GM21717 (cell line): ENCODE measurements at regions not wholly inside any gene's neighbourhood (a gene's known extent, or its start where the extent isn't known, plus 50 kb on each side); places are given as distances from the start of the nearest gene placed in this dataset.
"Not testable (repeated sequence)": the region's sequence is repeated elsewhere in the genome, so short reads cannot be mapped to it uniquely, and the experiment has no call there.

Experiments
- ATAC-seq: cut with Tn5 transposase; IDR thresholded peaks from one replicate; pipeline ENCODE4 v1.9.1; 2021; ENCODE audit warnings: mild to moderate bottlenecking, moderate library complexity; ENCODE audit not compliant: unreplicated experiment

DNA sequence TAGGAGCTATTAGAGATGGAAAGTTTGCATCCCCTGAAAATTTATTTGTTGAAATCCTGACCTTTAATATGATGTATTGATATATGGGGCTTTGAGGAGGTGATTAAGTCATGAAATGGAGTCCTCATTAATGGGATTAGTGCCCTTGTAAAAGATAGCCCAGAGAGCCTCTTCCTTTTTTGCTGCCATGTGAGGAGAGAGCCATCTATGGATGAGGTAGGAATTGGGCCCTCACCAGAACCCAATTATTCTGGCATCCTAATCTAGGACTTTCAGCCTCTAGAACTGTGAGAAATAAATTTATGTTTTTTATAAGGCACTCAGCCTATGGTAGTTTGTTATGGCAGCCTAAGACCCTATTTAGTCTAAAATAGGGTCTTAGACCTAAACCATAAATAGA is 250.2 kb upstream of the SLITRK1 start:
- no peak for ATAC-seq

DNA sequence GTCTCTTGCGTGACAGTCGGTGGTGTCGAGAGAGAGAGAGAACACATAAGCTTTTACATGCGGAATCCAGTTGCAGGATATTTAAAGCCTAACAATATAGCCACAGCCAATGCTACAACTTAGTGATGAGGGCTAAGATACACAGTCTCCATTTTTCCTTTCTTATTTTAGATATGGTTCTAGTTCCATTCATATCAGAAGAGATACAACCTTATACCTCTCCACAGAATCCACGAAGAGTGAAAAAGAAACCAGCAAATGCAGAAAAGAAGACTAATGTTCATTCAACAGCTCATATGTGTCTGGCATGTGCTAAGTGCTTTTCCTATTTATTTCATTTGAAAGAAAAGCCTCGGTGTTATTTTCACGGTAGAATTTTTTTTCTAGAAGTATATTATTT is 249.0 kb upstream of the SLITRK1 start:
- no peak for ATAC-seq

DNA sequence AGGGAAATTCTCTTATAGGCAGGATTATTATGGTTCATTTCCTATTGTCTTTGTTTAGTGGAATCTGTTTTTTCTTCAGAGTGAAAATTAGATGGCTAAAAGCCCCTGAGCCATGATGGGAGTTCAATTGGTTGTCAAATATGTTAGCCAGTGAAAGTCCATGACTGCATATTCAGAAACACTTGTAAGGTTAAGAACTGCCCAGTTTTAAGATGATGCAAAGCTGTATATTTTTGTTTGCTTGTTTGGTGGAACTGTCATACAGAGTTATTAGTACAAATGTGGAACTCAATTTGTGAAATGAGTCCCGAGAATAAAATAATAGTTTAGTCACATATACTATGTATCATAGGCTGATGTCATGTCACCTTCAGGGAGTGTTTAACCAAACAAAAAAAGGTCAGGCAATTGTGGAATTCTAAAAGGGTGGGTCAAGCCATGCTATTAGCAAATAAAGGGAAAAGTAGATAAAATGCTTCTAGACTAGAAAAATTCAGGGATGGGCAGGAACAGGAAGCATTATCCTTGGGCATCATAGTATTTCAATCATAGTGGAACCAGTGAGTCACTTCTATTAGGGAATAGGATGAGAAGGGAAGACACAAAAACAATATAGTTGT is 248.3 kb upstream of the SLITRK1 start:
- ATAC-seq, result no peak

DNA sequence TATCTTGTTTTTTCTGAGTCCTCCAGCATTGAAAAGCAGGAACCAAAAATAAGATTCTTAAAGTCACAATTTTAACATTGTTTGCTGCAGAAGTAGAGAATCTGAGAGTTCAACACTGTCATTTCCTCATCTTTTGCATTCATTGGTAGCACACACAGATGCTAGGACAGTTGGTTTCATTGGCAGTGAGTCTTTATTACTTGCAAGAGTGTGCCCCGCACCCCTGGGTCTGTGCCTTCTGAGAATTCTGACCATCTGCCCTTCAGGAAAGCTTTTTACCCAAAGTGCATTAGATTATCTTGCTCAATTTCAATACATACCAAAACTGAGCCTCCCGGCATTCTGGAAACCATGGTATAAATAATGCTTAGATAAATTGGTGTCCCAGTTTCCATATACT is 247.7 kb upstream of the SLITRK1 start:
- no peak for ATAC-seq

DNA sequence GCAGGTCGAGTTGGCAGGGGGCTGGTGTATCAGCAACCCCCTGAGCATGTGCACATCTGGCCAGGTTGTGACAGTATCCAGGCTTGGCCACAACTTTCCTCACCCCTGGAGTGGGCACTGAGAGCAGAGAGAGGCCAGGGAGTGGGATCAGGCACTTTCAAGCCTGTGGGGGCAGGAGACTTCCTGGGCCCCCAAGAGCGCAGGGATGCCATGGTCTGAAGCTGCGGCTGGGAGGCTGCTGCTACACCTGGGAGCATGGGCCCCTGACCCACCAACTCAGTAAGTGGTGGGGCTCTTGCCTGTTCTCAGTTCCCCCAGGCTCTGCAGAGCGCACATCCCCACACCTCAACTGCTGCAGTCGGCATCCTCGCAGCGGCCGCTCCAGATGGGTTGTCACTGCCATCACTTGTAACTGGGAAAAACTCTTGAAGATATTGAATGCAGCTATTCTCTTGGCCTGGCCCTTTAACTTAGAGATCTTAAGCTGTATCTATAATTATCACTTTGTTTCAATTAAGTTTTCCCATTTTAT is 245.4 kb upstream of the SLITRK1 start:
- ATAC-seq, result no peak

DNA sequence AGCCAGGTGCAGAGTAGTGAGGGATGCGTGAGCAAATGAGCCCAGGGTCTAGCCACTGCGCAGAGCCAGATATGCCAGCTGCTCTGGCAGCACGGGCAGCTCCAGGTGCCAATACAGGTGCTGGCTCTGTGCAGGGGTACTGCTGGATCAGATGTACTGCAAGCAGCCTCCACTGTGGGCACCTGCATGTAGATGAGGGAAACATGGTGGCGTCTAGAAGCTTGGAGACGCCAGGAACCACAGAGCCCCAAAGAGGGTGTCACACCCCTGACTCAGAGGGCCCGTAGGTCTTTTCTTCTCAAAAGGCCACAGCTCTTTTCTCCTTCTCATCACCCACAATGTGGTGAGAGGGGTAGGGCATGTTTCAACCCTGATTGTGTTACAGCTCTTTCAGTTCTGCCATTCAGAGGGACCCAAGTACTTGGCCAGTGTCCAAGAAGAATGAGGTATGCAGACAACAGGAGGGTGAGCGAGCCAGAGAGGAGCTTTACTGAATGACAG is 244.4 kb upstream of the SLITRK1 start:
- no peak for ATAC-seq

DNA sequence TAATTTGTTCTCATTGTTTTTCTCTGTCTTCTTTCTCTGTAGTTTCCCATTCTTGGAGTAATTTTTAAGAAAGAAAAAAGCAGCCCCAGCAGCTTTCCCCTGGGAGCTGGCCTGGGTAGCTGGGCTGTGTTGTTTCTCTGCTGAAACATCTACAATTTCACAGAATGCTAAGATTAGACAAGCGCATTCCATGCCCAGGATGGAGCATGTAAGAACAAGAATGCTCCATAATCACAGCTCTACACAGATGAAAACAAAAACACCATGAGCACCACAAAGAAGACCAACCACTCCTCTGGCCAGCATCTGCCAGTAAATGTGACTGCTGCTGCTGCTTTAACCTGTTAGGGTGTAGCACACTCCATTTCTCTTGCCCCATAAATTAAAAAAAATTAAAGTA is 239.2 kb upstream of the SLITRK1 start:
- ATAC-seq, result no peak

DNA sequence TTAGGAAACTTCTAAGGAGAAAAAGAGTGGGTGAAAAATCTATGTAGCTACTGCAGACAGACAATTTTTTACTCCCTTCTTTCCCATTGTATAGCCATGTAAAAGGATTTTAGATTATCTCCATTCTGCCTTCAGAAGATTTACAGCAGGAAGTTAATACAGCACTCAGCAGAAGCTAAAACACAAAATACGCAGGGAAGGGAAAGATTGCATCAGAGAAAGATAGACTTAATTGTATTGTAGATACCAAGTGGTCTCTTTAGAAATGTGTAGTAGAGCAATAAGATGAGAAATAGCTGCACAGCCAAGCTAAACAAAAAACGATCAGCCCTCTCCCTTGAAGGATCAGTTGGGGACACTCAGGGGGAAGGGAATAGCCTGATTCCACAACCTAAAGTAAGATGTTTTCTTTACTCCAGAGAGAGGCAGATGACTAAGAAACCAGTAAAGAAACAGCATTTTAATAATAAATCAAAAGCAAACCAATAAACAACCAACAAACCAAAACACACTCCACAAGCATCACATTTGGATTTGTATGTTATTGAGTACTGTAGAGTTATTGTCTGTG is 236.7 kb upstream of the SLITRK1 start:
- ATAC-seq, result no peak

DNA sequence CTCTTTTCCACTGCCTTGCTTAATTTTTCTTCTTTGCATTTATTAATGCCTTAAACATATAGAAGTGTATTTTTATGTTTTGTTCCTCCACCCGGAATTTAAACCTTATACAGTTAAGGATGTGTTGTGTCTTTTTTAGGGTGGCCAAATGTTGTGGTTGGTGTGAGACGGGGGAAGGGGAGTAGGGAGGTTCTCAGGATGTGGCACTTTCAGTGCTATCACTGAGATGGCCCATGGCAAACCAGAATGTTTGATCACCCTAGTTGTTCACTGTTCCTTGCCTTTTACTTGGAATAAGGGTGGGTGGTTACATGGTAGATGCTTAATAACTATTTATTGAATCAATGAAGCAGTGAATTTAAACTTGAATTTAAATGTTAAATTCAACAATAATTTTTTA is 216.0 kb upstream of the SLITRK1 start:
- ATAC-seq, result no peak

DNA sequence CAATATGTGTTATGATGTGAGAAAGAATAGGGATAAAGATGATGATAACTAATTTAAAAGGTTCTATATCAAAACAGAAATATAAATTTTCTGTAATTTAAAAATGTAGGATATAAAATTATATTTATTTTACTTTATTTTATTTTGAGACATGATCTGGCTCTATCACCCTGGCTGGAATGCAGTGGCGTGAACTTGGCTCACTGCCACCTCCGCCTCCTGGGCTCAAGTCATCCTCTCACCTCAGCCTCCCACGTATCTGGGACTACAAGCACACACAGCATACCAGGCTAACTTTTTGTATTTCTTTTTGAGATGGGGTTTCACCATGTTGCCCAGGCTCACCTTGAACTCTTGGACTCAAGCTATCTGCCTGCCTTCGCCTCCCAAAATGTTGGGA is 214.9 kb upstream of the SLITRK1 start:
- no peak for ATAC-seq

DNA sequence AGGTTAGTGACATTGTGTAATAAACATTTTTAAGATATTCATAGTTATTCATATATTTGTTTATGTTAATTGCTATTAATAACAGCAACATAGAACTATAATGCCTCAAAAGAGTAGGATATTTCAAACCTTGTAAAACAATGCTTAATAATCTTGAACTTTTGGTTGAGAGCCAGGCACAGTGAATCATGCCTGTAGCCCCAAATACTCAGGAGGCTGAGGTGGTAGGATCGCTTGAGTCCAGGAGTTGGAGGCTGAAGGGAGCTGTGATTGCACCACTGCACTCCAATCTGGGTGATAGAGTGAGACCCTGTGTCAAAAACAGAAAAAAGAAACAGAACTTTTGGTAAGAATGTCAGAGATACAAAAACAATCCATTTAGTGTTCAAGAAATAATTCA is 213.9 kb upstream of the SLITRK1 start:
- ATAC-seq, result no peak

DNA sequence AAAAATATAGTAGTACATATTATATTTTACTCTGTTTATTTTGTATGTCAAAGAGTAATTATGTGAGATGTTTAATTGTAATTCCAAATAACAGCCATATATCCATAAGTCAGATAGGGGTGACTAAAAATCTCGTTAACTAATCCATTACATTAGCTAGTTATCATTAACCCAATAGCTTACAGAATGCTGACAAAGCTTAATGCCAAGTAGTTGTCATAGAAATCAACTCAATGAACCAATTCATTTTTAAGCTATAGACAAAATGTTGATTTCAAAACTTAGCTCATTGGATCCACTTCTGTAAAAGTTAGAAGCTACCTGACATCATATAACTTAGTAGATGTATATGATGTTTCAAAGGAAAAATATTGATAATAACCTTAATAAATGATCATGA is 206.7 kb upstream of the SLITRK1 start:
- no peak for ATAC-seq

DNA sequence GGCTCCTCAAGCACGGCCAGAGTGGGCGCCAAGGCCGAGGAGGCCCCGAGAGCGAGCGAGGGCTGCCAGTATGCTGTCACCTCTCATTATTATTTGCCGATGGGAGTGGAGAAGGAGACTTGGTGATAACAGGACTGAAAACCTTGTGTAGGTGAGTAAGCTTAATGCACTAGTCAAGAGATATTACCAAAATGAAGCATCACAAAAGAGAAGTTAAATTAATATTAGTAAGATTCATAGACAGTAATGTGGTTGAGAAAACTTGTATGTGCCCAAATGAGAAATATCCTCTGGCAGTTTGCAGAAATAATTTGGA is 204.5 kb upstream of the SLITRK1 start:
- ATAC-seq, result no peak

DNA sequence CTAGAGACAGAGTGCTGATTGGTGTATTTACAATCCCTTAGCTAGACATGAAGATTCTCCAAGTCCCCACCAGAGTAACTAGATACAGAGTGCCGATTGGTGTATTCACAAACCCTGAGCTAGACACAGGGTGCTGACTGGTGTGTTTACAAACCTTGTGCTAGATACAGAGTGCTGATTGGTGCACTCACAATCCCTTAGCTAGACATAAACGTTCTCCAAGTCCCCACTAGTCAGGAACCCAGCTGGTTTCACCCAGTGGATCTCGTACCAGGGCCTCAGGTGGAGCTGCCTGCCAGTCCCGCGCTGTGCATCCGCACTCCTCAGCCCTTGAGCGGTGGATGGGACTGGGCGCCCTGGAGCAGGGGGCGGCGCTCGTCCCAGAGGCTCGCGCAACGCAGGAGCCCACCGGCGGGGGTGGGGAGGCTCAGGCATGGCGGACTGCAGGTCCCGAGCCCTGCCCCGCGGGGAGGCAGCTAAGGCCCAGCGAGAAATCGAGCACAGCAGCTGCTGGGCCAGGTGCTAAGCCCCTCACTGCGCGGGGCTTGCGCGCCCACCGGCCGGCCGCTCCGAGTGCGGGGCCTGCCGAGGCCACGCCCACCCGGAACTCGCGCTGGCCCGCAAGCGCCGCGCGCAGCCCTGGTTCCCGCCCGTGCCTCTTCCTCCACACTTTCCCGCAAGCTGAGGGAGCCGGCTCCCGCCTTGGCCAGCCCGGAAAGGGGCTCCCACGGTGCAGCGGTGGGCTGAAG is 204.0 kb upstream of the SLITRK1 start:
- ATAC-seq, result not testable (repeated sequence)

DNA sequence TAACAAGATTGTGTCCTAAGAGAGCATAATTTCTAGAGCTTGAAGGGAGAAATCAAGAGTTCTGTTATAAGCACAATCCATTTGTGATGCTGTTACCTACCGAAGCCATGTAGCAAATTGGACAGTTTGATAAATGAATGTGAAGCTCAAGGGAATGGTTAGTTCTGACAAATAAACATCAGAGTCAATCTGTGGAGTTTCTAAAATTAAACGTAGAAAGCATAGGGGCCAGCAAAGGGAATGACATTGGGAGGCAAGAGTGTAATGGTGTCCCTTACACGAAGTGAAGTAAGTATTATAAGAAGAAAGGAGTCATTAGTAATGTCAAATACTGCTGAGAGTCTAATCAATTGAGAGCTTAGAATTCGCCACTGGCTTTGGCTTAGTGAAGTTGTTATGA is 200.2 kb upstream of the SLITRK1 start:
- ATAC-seq, result no peak

DNA sequence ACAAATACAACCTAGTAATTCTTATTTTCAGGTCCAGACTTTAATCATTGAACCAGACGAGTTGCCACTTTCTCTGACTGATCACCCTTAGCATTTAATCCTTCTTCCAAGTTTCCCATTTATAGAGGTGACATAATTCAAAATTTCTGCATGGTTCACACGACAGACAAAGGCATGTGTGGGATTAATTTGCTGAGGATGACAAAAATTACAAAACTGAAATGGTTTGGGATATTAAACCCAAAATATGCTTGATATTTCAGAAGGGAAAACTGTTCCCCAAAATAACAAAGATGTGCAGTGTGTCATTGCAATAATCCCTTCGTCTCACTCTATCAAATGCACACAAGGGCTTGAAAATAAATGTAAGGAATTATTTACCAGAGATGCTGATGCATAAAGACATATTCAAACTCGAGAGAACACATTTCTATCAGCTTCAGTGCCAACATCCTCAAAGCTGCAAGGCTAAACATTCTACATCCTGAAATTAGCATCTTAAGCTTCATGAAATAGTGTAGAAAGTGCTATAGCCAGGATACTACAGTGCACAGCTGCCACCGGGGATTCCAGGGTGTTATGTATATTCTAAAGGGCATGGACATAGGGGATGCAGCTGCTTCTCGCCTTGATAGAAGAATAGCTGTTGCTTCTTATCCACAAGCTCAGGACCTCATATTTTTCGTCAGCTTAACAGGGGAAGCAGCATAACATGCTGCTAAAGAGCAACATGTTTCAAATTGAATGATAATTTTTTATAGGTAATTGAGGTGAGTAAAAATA is 198.7 kb upstream of the SLITRK1 start:
- no peak for ATAC-seq

DNA sequence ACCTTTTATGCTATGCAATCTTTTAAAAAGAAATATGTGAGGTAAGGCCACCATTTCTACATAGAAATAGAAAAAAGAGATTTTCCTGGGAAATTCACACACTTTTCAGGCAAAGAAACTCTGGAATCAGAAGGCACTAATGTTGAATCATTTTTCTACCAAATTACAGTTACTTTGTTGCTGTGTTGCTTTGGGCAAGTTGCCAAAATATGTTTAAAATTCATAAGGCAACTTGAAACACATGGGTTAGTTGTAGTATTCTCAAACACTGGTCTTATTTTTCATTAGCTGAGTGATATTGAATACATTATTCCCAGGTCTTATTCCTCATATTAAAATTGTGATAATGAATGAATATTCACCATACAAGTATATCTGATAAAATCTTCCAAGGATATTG is 195.0 kb upstream of the SLITRK1 start:
- ATAC-seq, result no peak

DNA sequence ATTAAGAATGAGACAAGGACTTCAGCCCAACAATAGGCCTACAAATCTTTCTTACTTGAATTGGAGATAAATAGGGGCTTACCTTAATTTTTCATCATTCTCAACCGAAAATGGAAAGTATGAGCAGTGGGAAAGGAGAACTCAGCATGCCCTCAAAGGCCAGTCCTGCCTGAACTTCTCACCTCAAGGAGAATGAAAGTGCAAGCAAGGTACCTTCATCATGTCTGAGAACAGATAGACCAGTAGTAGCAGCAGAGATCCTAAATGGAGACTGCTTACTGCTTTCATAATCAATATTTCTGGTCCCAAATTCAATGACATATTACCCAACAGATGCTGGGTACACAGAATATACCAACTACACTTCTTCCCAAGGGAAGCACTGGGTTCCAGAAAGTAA is 194.0 kb upstream of the SLITRK1 start:
- no peak for ATAC-seq

DNA sequence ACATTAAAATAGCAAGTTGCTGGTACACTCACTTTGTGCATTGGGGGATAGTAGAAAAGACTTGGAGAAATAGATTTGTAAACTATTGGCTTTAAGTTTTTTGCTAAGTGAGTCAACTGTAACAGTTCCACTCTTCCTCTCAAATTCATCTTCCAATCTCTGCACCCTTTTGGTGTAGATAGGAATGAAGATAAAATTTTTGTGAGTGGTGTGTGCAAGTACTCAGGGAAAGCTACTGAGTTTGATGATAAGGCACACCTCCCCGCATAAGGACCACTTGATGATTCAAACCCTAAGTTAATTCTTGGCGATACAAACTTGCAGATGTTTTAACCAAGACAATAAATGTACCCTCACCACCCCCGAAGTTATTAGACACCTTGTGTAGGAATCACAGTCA is 168.3 kb upstream of the SLITRK1 start:
- ATAC-seq, result no peak

DNA sequence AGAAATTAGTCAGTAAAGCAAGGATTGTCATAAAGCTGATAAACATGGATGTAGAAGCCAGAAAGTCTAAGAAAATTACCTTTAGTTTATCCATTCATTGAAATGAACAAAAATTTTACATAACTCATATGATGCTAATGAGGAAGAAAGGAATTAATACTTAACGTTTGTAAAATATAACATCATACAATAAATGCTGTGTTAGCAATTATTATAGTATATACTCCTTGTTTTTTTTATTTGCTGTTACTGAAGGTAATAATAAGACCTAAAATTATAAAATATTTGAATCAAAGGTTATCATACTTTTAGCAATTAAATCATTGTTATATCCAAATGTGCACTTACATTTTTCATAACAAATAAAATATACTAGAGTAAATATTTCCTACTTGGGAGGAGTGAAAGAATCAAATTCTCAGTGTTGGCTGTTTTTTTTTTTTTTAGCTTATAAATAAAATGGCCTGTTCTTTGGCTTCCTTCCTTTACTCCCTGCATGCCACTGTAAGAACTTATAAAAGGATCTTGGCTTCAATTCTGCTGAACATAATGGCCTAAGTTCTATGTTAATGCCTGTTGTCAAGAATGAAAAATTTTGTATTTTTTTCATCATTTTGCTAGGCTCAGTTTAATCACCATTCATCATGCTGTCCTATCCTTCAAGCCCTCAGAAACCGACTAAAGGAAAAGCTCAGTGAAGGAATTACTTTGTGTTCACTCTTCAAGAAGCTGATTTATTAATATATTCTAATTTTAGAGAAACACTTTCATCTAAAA is 167.4 kb upstream of the SLITRK1 start:
- no peak for ATAC-seq

DNA sequence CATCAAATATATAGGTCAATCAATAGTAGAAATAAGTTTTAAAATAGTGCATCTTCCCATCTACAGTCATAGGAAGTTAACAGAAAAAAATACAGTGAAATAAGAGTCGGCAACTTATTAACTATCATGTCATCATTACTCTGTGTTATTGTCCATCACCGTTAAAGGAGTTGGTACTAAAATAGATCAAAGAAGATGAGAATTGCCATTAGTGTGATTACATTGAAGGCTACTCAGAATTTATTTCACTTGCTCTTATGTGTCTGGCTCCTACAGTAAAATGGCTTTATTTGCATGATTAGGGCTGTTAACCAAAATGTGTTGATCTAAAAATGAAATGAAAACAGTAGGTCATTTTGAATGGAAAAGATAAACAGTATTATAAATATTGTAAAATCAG is 162.5 kb upstream of the SLITRK1 start:
- ATAC-seq, result no peak
